Stomach (tissue), 8 donors: ENCODE measurements at regions not wholly inside any gene's neighbourhood (a gene's known extent, or its start where the extent isn't known, plus 50 kb on each side); places are given as distances from the start of the nearest gene placed in this dataset.

Experiments
- DNase-seq, 2 donors: peaks; one replicate each; pipeline versions ENCODE4 v3.0.0 to v3.0.0-alpha.2; 2013 to 2019
- H3K27ac ChIP-seq, 5 donors: fragments of 200-600 bp in 4 of 5; sonication (generic) in 4 of 5; one replicate each; pipeline ENCODE4 v1.5.1; 2013 to 2019; ENCODE audit warnings: mild to moderate bottlenecking in 1 of 5, moderate library complexity in 1 of 5
- H3K27me3 ChIP-seq, 3 donors: fragments of 200-600 bp; sonication (generic); one replicate each; pipeline ENCODE4 v1.5.1; 2017 to 2019; ENCODE audit warnings: mixed run types in 1 of 3
- H3K36me3 ChIP-seq, 4 donors: fragments of 200-600 bp; sonication (generic); 1 replicate in 3 of 4; 2 replicates in 1 of 4; pipeline ENCODE4 v1.5.1; 2016 to 2019
- H3K4me1 ChIP-seq, 4 donors: fragments of 200-600 bp; sonication (generic); one replicate each; pipeline ENCODE4 v1.5.1; 2016 to 2019
- H3K4me3 ChIP-seq, 4 donors: fragments of 200-600 bp; sonication (generic) in 3 of 4; one replicate each; pipeline ENCODE4 v1.5.1; 2016 to 2019; ENCODE audit warnings: mild to moderate bottlenecking in 1 of 4
- H3K9me3 ChIP-seq, 4 donors: fragments of 200-600 bp; sonication (generic); one replicate each; pipeline ENCODE4 v1.5.1; 2016 to 2019
- CTCF ChIP-seq, 7 experiments: fragments of 450-650 bp in 4 of 7; fragments of 200-600 bp in 3 of 7; sonication (generic) in 3 of 7; IDR thresholded peaks; one replicate each; pipeline ENCODE4 v1.5.1; 2016 to 2019; ENCODE audit warnings: antibody characterized with exemption in 7 of 7, control low read depth in 2 of 7, mild to moderate bottlenecking in 1 of 7
- EP300 ChIP-seq: sonication (generic); formaldehyde crosslinking; IDR thresholded peaks from one replicate; pipeline ENCODE4 v1.6.1; 2017; ENCODE audit warnings: antibody characterized with exemption
- POLR2A ChIP-seq, 4 donors: fragments of 450-650 bp; IDR thresholded peaks; one replicate each; pipeline ENCODE4 v1.6.1; 2016; ENCODE audit warnings: antibody characterized with exemption in 4 of 4, control low read depth in 2 of 4, mild to moderate bottlenecking in 1 of 4, moderate library complexity in 1 of 4
- POLR2AphosphoS5 ChIP-seq, 3 donors: sonication (generic); formaldehyde crosslinking; IDR thresholded peaks; one replicate each; pipeline ENCODE4 v1.6.1; 2016; ENCODE audit warnings: antibody characterized with exemption in 3 of 3
- WGBS, 5 donors: extraction: QIAGEN DNeasy Blood & Tissue Kit in 3 of 5; methylation state at CpG; one replicate each; pipeline versions ENCODE4 v1.1.5 to v1.1.7; 2013 to 2018; 5-methylcytosine and 5-hydroxymethylcytosine counted together
- intact Hi-C: fragments of 100-400 bp; cut with DNase I; formaldehyde crosslinking; loops from one replicate; pipeline ENCODE4 v1.15.1; 2023; ENCODE audit warnings: low total_unique reads
- donor health status: healthy with polysubstance abuse.
- donor health status: Bipolar disorder and iron deficiency.
- donor health status: healthy.

DNA sequence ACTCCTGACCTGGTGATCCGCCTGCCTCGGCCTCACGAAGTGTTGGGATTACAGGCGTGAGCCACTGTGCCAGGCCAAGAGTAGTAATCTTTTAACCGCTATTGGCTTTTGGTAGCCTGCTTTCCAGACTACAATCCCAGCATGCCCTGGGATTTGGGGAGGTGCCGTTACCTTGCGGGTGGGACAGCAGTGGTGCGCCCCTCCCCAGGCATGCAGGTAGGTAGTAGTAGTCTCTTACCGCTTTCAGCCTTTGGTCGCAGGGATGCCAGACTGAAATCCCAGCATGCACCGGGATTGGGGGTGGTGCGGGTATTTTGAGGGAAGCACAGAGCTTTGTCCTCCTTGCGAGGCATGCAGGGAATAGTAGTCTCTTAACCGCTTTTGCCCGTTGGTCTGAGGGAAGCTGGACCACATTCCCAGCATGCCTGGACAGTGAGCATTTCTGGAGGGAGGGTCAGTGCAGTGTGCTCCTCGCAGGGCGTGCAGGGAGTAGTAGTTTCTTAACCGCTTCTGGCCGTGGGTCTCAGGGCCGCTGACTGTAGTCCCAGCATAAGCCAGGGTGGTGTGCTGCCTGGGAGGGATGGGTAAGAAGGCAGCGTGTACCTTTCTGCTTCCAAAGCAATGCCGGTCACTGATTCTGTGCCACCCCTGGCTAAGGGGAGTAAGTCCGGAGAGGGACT lies 1686.8 kb downstream of the TP53TG3F start:
- Histone ChIP-seq H3K4me3 (no peak overlapping the region), H3K9me3 (peaks cover 0 to 100% (median 81%) of the 10 kb centered on the region in 4 donors), H3K4me1 (no peaks in the 10 kb centered on the region), H3K36me3 (no peaks in the 10 kb centered on the region), H3K27ac (no peak overlapping the region), H3K27me3 (no peaks in the 10 kb centered on the region)
- DNase-seq: no peak
- TF ChIP-seq CTCF (IDR thresholded peaks at IDR 0.05) (no peak), POLR2AphosphoS5 (IDR thresholded peaks at IDR 0.05) (no peak), EP300 (no peak), POLR2A (IDR thresholded peaks at IDR 0.05) (no peak)
- intact Hi-C loops: no loop called here
- 83 to 87% (median 84%) methylated on average over 22 to 23 of the region's 23 CpGs for WGBS, 5 donors

- H3K27me3 ChIP-seq: no peaks in the 10 kb centered on the region
- H3K4me1 ChIP-seq: no peaks in the 10 kb centered on the region
- peaks cover 5 to 100% (median 83%) of the 10 kb centered on the region in 4 donors for H3K9me3 ChIP-seq
- intact Hi-C loops: no loop called here
- DNase-seq: no peak
- WGBS, 5 donors: 69 to 89% (median 78%) methylated on average over 11 to 14 of the region's 14 CpGs
- TF ChIP-seq EP300: no peak
- no peaks in the 10 kb centered on the region for H3K36me3 ChIP-seq
- H3K27ac ChIP-seq: no peak overlapping the region
- no peak overlapping the region for H3K4me3 ChIP-seq
Observed at GRCh38 chr16:35146723-35147458, 1687.5 kb downstream of the TP53TG3F start.

DNA sequence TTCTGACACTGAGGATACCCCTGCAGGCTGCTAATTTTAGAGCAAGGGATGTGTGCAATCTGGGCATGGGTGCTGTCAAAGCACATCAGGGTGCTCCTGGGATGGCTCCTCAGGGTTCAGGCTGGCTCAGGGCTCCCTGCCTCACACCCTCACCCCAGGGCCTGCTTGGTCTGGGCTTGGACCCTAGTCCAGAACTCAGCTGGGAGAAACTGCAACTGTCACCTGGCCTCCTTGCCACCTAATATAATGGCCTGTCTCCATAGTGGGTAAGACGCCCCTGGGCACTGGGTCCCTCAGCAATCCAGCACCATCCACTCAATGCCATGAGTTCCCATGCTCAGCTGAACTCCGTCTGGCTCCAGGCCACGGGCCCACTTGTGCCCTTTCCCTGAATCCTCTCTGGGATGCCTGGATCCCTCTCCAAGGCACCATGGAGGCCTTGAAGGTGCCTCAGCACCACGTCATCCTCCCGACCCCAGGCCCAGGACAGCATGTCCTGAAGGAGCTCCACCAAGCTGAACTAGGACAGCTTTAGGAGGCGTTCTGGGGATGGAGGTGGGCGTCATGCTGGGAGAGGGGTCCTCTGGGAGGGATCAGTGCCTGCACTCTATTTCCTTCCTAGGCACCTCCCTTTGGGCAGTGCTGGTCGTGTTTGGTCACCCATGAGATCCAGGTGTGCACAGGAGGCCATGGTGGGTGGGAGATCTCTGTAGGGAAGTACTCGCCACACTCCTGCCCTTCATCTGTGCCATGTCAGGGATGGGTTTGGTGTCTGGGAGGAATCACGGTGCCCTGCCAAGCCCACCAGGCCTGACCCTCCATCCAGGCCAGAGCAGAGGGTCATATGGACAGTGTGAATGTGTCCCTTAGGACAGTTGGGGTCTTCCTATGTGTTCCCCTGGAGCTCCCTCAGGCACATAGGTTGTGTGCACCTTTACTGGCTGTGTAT lies 1688.4 kb downstream of the TP53TG3F start:
- TF ChIP-seq CTCF (IDR thresholded peaks at IDR 0.05): no peak
- no peak for TF ChIP-seq EP300
- TF ChIP-seq POLR2A (IDR thresholded peaks at IDR 0.05): no peak
- no peak for TF ChIP-seq POLR2AphosphoS5 (IDR thresholded peaks at IDR 0.05)
- Histone ChIP-seq H3K4me1 (no peaks in the 10 kb centered on the region), H3K4me3 (no peak overlapping the region), H3K36me3 (no peaks in the 10 kb centered on the region), H3K27me3 (no peaks in the 10 kb centered on the region), H3K27ac (no peak overlapping the region), H3K9me3 (peaks cover 5 to 100% (median 81%) of the 10 kb centered on the region in 4 donors)
- WGBS, 5 donors: 42 to 66% (median 58%) methylated on average over 6 to 10 of the region's 10 CpGs
- intact Hi-C loops: no loop called here
- no peak for DNase-seq

GRCh38 chr16:35148748-35149147 lies 1689.3 kb downstream of the TP53TG3F start:
- H3K4me1 ChIP-seq: no peaks in the 10 kb centered on the region
- H3K27ac ChIP-seq: no peak overlapping the region
- 40 to 46% (median 43%) methylated on average over 3 of the region's 3 CpGs for WGBS, 5 donors
- H3K9me3 ChIP-seq: peaks cover 5 to 95% (median 75%) of the 10 kb centered on the region in 4 donors
- no peaks in the 10 kb centered on the region for H3K27me3 ChIP-seq
- no peak for DNase-seq
- H3K4me3 ChIP-seq: no peak overlapping the region
- TF ChIP-seq POLR2AphosphoS5 (IDR thresholded peaks at IDR 0.05) (no peak), POLR2A (IDR thresholded peaks at IDR 0.05) (no peak), EP300 (no peak), CTCF (IDR thresholded peaks at IDR 0.05) (no peak)
- intact Hi-C loops: no loop called here
- H3K36me3 ChIP-seq: no peaks in the 10 kb centered on the region
